AG08396 (cell line): ENCODE measurements at regions not wholly inside any gene's neighbourhood (a gene's known extent, or its start where the extent isn't known, plus 50 kb on each side); places are given as distances from the start of the nearest gene placed in this dataset.
"Not testable (repeated sequence)": the region's sequence is repeated elsewhere in the genome, so short reads cannot be mapped to it uniquely, and the experiment has no call there.

ENCODE experiments used
- DNase-seq: peaks from one replicate; pipeline ENCODE4 v3.0.0; 2012; ENCODE audit warnings: low spot score, mixed read lengths

DNA sequence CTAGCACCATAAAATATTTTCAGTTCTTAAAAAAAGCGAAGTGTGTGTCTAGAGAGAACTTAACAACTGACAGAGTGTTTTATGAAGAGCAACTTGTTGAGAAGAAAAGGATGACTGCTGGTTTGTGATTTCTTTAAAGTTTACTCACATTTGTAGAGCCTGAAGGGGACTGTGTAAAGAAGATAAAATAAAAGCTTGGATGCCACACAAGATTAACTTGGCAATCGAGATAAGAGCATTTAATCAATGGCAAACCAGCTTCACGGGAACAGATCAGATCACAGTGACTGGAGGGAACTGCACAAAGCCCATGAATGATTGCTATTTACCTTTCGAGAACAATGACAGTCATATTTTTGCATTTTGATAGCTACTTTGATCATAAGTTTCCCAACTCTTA, 2013.1 kb upstream of the CDH9 start:
- no peak for DNase-seq

DNA sequence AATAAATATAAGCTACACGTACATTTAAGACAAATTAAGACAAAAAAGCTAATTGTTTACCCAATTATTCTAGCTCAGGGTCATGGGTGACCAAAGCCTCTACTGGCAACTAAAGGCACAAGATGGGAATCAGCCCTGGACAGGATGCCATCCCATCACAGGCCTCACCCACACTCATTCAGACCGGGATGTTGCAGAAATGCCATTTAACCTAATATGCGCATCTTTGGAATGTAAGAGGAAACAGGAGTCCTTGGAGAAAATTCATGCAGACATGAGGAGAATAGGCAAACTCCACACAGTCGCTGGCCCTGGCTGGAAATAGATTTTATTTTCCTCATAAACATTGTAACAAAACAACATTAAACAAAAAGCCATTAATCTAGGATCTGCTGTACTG, 2003.8 kb upstream of the CDH9 start:
- DNase-seq, result no peak

DNA sequence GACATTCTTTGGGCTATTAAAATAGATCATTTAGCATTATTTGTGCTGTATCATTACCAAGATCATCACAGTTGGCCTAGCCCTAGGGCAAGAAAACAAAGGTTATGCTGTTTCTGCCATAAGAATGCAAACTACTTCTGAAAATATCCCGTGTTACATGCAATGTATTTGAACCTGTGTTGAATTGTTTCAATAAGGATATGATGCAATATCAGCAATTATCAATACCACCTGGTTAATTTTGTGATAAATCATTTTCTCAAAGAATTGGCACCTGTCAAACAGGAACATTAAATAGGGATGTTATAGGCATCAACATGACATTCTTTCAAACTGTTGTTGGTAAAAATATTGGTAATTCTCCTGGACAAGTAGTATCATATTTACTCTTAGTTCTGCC, 2002.0 kb upstream of the CDH9 start:
- no peak for DNase-seq

DNA sequence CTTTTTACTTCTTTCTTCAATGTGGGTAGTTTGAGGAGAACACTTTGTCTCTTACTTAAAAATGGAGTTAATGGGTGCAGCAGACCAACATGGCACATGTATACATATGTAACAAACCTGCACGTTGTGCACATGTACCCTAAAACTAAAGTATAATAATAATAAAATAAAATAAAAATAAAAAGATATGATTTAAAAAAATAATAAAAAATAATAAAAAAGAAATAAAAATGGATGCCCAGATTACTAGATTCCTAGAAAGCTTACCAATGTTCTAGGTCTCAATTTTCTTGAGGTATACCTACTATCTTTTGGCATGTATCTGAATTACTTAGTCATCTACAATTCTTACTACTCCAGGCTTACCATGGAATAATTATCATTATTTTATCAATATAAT, 2001.6 kb upstream of the CDH9 start:
- no peak for DNase-seq

DNA sequence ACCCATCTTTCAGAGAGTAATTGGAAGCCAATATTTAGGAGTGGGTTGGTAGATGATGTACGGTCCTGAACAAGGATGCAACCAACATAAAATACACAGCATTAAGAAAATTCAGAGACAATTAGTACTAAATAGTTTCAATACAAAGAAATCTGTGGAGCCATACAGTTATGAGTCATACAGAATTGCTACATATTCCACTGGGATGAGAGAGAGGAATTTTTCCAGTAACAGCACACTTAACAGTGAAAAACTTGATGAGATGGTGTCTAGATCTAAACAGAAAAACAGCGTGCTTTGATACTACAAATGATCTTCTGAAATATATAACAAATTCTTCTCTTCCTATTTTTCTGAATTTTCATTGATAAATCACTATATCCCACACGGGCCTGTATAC, 1999.3 kb upstream of the CDH9 start:
- DNase-seq, result no peak

DNA sequence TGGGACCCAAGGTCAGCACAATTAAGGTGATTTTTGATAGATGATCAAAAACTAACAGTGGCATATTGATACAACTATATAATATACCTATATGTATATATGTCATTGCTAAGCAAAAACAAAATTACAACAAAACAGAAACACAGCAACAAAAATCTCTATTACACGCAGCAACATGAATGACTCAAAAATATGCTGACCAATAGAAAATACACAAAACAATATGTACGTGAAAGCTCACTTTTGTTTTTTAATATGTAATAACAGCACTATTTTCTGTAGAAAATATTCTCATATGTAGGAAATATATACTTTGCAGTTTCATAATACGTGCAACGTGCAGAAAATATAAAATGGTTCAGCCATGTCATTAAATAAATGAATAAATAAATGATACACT, 1985.7 kb upstream of the CDH9 start:
- DNase-seq, result no peak

DNA sequence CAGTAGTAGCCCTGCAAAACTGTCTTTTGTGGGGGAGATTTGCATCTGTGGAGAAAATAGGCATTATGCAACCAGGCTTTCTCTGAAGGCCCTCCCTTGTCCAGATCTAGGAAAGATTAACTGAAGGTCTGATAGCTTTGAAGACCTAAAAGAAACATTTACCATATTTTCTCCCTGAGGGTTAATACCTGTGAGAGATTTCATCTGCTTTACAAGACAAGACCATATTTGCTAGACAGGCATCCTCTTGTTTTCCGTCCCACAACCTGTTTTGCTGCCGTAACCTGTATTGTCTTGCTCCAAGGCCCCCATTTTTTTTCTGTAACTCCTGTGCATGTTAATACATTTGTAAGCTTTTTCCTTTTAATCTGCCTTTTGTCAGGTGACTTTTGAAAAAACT, 1985.2 kb upstream of the CDH9 start:
- DNase-seq, result no peak

DNA sequence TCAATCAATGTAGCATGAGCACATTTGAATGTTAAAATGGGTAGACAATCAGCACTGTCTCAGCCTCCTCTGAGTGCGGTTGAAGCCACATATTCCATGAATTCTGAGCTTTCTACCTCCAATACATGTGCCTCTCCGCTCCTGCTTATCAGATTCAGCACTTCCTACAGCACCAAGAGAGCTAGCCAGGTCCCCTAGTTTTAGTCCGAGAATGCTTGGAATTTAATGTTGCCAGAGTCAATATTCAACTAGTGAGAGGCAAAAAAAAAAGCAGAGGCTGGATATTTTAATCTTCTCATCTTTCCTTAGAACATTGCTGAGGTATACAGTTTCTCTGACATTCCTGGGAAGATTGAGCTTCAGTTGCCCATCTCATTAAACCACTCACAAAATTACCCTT, 1979.1 kb upstream of the CDH9 start:
- DNase-seq, result no peak

DNA sequence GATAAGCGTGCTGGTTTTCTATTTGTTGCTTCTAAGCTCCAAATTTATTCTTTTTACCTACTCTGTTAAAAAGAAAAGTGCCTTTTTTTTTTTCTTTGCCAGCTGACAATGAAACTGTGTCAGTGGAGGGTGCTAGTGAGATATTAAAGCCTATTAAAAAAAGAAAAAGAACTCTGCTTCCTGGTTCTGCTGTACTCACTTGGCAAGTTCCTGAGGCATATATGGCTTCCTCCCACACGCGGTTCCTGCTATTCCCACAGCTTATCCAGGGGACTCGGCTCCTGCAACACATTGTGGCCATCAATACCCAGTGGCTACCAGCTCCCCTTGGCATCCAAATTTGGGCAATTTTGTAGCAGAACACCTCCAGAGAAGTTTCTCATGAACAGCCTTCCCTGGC, 1977.7 kb upstream of the CDH9 start:
- no peak for DNase-seq

DNA sequence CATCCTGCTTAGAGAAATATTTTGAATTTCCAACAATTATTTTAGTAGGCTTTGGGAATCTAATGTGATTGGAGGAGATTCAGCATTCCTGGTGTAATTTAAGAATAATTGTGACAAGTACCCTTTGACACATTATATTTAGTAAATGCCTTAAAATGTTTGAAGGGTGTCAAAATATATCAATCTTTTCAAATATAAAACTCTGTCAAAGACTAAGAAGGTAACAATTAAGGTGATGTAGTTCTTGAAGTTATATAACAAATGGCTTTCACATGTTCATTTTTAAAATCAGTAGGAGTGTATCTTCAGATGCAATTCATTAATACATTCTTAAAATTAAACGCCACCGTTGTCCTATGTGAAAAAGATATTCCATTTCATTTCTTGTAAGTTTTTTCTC, 1977.1 kb upstream of the CDH9 start:
- no peak for DNase-seq

DNA sequence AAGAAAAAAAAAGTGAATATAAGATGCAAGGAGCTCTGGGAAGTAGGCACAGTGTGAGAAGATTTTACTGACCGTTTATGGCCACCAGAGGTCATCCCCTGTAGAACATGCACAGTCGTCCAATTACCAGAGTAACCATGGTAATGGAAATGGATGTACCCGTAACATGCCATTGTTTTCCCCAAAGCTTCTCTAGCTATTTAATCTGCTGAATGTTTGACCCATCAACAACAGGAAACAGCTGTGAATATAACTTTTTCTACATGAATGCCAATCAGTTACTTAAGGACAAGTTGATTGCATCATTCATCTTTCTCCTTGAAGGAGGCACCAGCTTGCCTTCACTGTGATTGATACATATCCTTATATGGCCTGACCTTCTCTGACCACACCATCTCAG, 1967.0 kb upstream of the CDH9 start:
- DNase-seq, result no peak

DNA sequence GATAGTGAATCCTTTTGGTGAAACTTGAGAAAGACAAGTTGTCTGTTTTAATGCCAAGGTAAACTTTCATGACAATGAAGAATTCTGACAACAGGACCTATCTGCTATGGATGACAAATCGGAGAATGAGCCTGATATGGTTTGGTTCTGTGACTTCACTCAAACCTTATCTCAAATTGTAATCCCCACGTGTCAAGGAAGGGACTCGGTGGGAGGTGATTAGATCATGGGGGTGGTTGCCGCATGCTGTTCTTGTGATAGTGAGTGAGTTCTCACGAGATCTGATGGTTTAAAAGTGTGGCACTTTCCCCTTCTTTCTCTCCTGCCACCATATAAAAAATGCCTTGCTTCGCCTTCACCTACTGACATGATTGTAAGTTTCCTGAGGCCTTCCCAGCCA, 1964.1 kb upstream of the CDH9 start:
- DNase-seq, result no peak

DNA sequence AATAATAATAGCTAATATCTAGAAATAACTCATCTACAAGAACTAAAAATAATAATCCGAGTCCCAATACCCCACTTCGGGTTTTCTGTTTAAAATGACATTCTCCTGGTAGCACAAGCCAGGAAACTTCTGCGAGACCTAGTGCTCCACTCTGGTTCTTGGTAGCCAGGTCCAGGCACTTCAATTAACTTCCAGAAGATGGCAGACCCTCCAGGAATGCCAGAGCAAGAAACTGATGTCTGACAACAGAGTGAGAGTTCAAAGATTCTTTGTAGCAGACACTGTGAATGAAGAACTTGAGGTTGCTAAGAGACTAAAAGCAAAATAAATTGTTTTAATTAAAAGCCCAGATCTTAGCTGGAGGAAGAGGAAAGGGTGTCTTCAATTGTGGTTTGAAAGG, 1963.3 kb upstream of the CDH9 start:
- no peak for DNase-seq

DNA sequence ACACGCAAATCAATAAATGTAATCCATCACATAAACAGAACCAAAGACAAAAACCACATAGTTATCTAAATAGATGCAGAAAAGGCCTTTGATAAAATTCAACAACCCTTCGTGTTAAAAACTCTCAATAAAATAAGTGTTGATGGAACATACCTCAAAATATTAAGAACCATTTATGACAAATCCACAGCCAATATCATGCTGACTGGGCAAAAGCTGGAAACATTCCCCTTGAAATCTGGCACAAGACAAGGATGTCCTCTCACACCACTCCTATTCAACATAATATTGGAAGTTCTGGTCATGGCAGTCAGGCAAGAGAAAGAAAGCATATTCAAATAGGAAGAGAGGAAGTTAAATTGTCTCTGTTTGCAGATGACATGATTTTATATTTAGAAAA, 1946.3 kb upstream of the CDH9 start:
- no peak for DNase-seq

DNA sequence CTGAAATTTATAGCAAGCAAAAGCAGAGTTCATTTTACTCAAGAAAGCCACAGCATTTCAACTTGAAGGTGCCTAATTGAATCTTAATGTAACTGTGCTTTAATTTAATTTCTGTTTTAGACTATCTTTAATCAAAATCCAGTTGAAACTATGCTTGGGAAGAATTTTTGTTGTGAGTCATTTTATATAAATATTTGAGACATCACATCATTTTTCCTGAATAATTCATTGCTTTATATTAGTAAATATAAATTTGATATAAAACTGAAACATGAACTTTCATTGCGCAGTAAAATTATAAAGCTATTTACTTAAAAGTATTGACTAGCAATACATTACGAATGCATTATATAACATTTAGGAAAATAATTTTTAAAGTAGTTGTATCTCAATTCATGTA, 1937.1 kb upstream of the CDH9 start:
- DNase-seq, result no peak

DNA sequence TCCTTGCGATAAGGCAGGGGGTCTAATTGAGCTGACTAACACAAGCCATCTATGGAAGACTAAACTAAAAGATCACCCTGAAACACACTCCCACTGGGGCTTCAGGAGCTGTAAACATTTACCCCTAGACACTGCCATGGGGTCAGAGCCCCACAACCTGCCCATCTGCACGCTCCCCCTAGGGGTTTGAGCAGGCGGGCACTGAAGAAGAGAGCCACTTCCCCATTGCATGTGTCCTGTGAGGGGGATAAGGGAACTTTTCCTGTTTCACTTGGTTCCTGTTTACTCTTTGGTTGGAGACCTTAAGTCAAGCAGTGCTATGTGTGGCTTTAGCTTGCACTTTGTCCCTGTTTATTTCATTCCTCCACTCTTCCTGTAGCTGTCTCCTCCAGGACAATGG, 1929.5 kb upstream of the CDH9 start:
- no peak for DNase-seq

DNA sequence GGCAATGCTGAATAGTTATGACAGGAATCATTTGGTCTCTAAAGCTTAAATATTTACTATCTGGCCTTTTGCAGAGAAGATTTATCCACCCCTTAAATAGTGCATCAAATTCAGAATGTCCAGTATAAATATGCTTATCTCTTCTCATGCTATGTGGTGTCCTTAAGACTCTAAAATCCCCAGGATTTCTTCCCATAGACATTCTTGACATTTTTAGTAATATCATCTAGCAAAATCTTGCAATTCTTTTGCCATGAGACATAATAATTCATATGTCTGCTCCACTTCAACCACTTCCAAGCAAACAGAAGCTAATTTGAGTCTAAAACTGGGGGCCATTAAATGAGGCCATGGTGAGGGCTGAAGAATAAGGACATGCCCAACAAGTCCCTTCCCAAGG, 1923.4 kb upstream of the CDH9 start:
- no peak for DNase-seq

DNA sequence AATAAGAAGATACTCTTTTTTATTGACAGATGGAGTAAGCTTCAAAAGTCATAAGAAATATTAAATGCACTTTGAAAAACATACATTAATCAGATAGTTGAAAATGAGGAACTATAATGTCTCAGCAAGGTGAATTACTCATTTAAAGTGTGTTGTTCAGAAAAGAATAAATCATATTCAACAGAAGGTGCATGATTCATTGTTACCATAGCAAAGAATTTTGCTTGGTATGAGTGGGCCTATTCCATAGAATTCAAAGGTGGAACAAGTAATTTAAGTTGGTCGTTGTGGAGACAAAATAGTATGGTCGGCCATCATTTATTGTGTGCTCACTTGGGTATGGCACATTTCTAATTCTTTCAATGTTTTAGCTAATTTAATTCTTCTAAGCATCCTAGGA, 1920.2 kb upstream of the CDH9 start:
- DNase-seq, result no peak

DNA sequence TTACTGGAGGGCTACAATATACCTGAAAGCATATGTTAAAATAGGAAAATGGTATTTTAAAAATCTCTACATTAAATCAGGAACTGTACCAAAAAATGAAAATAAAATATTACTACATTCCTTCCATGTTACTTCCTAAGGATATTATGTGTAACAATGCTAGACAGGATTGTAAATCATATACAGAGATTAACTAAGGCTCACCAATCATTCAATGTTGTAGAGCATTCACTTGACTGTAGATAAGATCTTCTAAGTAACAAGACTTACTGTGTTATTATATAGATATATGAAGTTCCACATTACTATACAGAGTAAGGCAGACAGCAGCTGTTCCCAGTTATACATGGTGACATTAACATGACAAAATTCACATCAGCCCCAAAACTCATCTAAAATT, 1919.1 kb upstream of the CDH9 start:
- DNase-seq, result no peak

DNA sequence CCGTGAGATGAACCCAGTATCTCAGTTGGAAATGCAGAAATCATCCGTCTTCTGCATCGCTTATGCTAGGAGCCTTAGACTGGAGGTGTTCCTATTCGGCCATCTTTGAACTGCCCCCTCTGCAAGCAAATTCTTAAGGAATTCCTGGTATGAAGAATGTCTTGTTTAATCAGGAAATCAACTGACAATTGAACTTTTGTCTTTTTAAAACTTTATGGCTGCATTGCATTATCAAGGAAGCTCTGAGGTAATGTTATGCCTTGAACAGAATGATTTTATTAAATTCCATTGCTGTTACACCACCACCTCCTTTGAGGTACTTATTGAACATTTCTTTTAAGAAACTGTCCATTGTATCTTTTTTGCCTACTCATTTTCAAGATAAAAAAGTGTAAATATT, 1915.7 kb upstream of the CDH9 start:
- no peak for DNase-seq

DNA sequence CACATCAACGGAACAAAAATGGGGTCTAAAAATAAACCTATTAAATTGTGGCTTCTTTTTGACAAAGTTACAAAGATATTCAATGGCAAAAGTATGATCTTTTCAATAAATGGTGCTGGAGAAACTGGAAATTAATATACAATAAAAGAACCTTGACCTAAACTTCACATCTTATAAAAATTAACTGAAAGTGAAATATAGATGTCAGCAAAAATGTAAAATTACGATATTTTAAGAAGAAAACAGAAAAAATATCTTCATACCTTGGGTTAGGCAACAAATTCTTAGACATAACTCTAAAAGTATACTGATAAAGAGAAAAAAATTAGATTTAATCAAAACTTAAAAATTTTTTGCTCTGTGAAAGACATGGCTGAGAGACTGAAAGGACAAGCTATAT, 1909.5 kb upstream of the CDH9 start:
- DNase-seq, result no peak

DNA sequence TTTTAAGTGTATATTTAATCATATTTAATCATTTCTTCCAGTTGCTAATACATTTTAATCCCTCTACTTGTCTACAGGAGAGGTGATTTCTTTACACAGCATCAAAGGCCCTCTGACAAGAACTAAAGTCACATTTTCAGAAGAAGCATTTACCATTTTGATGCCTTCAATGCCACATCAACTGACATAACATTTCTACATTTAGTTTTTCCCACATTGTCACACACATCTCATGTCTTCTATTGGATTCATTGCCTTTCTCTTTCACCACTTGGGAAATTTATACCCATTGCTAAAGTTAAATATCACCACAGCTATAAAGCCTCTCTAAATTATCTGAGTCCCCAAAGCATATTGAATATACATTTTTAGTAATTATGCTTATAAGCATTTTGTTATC, 1907.5 kb upstream of the CDH9 start:
- no peak for DNase-seq

DNA sequence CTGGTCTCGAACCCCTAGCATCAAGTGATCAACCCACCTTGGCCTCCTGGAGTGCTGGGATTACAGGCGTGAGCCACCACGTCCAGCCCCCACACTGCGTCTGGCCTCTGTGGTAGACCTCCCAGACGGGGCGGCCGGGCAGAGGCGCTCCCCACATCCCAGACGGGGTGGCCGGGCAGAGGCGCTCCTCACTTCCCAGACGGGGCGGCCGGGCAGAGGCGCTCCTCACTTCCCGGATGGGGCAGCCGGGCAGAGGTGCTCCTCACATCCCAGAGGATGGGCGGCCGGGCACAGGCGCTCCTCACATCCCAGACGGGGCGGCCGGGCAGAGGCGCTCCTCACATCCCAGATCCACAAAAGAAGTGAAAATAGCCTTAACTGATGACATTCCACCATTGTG, 1891.0 kb upstream of the CDH9 start:
- not testable (repeated sequence) for DNase-seq

DNA sequence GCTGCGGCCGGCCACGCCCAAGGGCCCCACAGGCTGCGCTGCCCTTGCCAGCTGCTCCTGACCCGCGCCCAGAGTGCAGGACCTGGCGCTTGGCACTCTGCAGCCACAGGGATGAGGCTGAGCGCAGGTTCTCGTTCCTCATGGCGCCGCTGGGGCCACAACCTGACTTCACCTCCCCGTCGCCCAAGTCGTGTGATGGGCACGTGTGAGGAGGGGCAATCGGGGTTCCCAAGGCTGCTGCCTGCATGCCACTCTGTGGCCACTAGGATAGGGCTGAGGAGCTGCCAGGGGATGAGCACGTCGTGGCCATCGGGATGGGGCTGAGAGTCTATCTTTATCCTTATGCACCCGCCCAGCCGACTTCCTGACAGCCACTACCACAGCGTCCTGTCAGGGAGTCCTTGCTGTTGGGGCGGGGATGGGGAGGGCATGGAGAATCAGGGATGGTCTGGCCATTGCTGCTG, 1890.0 kb upstream of the CDH9 start:
- DNase-seq, result not testable (repeated sequence)

DNA sequence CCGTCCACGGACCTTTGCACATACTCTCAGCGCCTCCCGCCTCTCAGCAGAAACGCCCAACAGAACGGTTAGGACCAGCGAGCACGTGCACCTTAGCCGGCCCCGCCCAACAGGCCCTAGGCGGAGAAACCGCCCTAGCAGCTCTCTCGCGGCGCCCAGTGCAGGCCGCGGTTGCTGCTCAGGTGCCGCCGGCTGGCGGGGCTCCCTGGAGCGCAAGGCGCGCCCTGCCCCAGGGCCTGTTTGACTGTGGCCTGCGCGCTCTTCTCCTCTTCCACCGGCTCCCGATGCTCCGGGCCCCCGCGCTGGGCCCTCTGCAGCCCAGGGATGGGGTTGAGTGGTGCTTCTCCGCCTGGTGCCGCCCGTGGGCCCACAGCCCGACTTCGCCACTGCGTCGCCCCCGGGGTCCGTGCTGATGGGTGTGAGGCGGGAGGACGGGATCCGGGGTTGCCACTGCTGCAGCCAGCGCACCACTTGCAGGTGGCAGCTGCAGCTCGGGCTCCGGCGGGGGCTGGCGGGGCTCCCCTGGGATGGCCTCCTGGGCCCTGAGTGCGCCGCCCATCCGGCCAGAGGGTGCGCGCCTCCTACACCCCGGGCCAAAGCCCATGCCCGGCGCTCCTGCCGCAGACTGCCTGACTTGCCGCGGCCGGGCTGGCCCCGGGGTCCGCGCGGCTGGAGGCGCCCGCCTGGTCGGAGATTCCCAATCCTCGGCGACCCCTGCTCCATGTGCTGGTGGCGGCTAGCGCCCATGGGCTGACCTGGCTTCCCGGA, 1889.4 kb upstream of the CDH9 start:
- no peak for DNase-seq
